ENCODE measurements at regions not wholly inside any gene's neighbourhood (a gene's known extent, or its start where the extent isn't known, plus 50 kb on each side); places are given as distances from the start of the nearest gene placed in this dataset.

DNA sequence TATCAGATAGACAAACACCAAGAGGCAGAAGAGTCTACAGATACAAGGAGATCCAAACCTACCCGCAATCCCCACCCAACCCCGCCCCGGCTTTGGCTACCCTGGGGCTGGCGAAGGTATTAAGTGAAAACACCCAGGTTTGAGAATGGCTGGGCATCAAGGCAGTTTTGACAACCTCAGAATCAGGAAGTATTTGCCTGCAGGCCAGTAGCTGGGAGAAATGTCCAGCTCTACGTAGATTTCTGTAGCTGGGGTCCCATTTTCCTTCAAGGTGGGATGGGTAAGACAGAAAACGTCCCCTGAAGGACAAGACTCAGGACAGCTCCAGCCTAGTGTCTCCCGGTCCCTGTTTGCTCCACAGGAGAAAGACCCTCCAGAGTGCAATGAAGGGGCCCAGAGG, 101.8 kb upstream of the ERG start:
- ChIA-PET SMC1A (ENCODE audit: uncharacterized antibody, unreplicated experiment) (no interaction called here), POLR2A (interaction anchor here (0.7 kb wide), 1 partner anchor 10 kb away, joined by 3 read pairs; no protein-coding TSS in a partner anchor), CTCF (no interaction called here), RAD21 (ENCODE audit: unreplicated experiment) (no interaction called here)
- no peak for FAIRE-seq
- H3K4me1 ChIP-seq (ENCODE audit: control insufficient read depth, insufficient read depth, low read length): no peaks in the 10 kb centered on the region
- no TSS peak for BruUV-seq (replicated peaks)
- no peaks in the 10 kb centered on the region for H3K79me2 ChIP-seq (ENCODE audit: control insufficient read depth, insufficient read depth, low read length)
- WGBS (ENCODE audit: insufficient coverage, insufficient replicate concordance, low lambda C conversion rate, missing lambda C conversion rate): 42% methylated on average over 7 of the region's 7 CpGs
- in situ Hi-C loops (cut with MboI) (no loop called here), intact Hi-C loops (cut with micrococcal nuclease; ENCODE audit: unreplicated experiment) (no loop called here)
- no peak for DNase-seq (ENCODE audit: low read depth, low spot score)
- H3K4me2 ChIP-seq (ENCODE audit: control insufficient read depth, insufficient read depth): no peak overlapping the region
- TF ChIP-seq, protein P1, sequence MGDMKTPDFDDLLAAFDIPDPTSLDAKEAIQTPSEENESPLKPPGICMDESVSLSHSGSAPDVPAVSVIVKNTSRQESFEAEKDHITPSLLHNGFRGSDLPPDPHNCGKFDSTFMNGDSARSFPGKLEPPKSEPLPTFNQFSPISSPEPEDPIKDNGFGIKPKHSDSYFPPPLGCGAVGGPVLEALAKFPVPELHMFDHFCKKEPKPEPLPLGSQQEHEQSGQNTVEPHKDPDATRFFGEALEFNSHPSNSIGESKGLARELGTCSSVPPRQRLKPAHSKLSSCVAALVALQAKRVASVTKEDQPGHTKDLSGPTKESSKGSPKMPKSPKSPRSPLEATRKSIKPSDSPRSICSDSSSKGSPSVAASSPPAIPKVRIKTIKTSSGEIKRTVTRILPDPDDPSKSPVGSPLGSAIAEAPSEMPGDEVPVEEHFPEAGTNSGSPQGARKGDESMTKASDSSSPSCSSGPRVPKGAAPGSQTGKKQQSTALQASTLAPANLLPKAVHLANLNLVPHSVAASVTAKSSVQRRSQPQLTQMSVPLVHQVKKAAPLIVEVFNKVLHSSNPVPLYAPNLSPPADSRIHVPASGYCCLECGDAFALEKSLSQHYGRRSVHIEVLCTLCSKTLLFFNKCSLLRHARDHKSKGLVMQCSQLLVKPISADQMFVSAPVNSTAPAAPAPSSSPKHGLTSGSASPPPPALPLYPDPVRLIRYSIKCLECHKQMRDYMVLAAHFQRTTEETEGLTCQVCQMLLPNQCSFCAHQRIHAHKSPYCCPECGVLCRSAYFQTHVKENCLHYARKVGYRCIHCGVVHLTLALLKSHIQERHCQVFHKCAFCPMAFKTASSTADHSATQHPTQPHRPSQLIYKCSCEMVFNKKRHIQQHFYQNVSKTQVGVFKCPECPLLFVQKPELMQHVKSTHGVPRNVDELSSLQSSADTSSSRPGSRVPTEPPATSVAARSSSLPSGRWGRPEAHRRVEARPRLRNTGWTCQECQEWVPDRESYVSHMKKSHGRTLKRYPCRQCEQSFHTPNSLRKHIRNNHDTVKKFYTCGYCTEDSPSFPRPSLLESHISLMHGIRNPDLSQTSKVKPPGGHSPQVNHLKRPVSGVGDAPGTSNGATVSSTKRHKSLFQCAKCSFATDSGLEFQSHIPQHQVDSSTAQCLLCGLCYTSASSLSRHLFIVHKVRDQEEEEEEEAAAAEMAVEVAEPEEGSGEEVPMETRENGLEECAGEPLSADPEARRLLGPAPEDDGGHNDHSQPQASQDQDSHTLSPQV (IDR thresholded peaks at IDR 0.05): no peak
- TF ChIP-seq YBX1 (IDR thresholded peaks at IDR 0.05): no peak
- TF ChIP-seq, protein P2, sequence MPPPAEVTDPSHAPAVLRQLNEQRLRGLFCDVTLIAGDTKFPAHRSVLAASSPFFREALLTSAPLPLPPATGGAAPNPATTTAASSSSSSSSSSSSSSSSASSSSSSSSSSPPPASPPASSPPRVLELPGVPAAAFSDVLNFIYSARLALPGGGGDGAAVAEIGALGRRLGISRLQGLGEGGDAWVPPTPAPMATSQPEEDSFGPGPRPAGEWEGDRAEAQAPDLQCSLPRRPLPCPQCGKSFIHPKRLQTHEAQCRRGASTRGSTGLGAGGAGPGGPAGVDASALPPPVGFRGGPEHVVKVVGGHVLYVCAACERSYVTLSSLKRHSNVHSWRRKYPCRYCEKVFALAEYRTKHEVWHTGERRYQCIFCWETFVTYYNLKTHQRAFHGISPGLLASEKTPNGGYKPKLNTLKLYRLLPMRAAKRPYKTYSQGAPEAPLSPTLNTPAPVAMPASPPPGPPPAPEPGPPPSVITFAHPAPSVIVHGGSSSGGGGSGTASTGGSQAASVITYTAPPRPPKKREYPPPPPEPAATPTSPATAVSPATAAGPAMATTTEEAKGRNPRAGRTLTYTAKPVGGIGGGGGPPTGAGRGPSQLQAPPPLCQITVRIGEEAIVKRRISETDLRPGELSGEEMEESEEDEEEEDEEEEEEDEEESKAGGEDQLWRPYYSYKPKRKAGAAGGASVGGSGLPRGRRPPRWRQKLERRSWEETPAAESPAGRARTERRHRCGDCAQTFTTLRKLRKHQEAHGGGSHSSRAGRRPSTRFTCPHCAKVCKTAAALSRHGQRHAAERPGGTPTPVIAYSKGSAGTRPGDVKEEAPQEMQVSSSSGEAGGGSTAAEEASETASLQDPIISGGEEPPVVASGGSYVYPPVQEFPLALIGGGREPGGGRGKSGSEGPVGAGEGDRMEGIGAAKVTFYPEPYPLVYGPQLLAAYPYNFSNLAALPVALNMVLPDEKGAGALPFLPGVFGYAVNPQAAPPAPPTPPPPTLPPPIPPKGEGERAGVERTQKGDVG (CRISPR knock-in tag; IDR thresholded peaks at IDR 0.05): no peak
- TF ChIP-seq, protein P3, sequence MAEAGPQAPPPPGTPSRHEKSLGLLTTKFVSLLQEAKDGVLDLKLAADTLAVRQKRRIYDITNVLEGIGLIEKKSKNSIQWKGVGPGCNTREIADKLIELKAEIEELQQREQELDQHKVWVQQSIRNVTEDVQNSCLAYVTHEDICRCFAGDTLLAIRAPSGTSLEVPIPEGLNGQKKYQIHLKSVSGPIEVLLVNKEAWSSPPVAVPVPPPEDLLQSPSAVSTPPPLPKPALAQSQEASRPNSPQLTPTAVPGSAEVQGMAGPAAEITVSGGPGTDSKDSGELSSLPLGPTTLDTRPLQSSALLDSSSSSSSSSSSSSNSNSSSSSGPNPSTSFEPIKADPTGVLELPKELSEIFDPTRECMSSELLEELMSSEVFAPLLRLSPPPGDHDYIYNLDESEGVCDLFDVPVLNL (IDR thresholded peaks at IDR 0.05; ENCODE audit: low read depth, low read length): no peak
- TF ChIP-seq, protein P4, sequence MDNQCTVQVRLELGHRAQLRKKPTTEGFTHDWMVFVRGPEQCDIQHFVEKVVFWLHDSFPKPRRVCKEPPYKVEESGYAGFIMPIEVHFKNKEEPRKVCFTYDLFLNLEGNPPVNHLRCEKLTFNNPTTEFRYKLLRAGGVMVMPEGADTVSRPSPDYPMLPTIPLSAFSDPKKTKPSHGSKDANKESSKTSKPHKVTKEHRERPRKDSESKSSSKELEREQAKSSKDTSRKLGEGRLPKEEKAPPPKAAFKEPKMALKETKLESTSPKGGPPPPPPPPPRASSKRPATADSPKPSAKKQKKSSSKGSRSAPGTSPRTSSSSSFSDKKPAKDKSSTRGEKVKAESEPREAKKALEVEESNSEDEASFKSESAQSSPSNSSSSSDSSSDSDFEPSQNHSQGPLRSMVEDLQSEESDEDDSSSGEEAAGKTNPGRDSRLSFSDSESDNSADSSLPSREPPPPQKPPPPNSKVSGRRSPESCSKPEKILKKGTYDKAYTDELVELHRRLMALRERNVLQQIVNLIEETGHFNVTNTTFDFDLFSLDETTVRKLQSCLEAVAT (IDR thresholded peaks at IDR 0.05): no peak
- TF ChIP-seq CHD1 (IDR thresholded peaks at IDR 0.05; ENCODE audit: low read depth, low read length): no peak
- TF ChIP-seq PAX8 (IDR thresholded peaks at IDR 0.05): no peak
- no peak for TF ChIP-seq EED (IDR thresholded peaks at IDR 0.05; ENCODE audit: low read depth)
- H3K27ac ChIP-seq (ENCODE audit: control insufficient read depth, insufficient read depth): no peak overlapping the region
- no peak overlapping the region for H3K4me3 ChIP-seq
- no peak for ATAC-seq
- no peaks in the 10 kb centered on the region for H3K36me3 ChIP-seq (ENCODE audit: control insufficient read depth in 2 of 2, insufficient read depth in 2 of 2, low read length in 1 of 2)
- H3K9ac ChIP-seq (ENCODE audit: control insufficient read depth, insufficient read depth, low read length): no peak overlapping the region
- peaks cover 0 to 2% of the 10 kb centered on the region in 2 experiments; a peak in 1 of 4 replicates for H3K27me3 ChIP-seq (replicated peaks in 1 of 2; ENCODE audit: control insufficient read depth in 2 of 2, insufficient read depth in 2 of 2, low read length in 1 of 2)
- no peaks in the 10 kb centered on the region for H3K9me3 ChIP-seq (replicated peaks; ENCODE audit: control insufficient read depth, insufficient read depth, low read length)
- H4K20me1 ChIP-seq (ENCODE audit: control insufficient read depth, insufficient read depth): no peaks in the 10 kb centered on the region
- H2AFZ ChIP-seq (ENCODE audit: control insufficient read depth, low read depth, low read length): no peak overlapping the region
